Colonic mucosa (tissue), 4 donors: ENCODE measurements at regions not wholly inside any gene's neighbourhood (a gene's known extent, or its start where the extent isn't known, plus 50 kb on each side); places are given as distances from the start of the nearest gene placed in this dataset.

ENCODE experiments used
- DNase-seq: peaks from one replicate; pipeline ENCODE4 v3.0.0-alpha.2; 2020
- H3K27ac ChIP-seq: fragments of 200-600 bp; one replicate; pipeline ENCODE4 v1.8.0; 2021
- H3K27me3 ChIP-seq: fragments of 200-600 bp; one replicate; pipeline ENCODE4 v1.8.0; 2021
- H3K36me3 ChIP-seq: fragments of 200-600 bp; one replicate; pipeline ENCODE4 v1.8.0; 2021
- H3K4me1 ChIP-seq: fragments of 200-600 bp; one replicate; pipeline ENCODE4 v1.8.0; 2021; ENCODE audit warnings: mild to moderate bottlenecking
- H3K4me3 ChIP-seq: fragments of 200-600 bp; one replicate; pipeline ENCODE4 v1.8.0; 2021
- H3K9ac ChIP-seq, 2 donors: one replicate each; pipeline ENCODE4 v1.7.0; 2013; ENCODE audit warnings: control low read depth in 2 of 2, low read depth in 2 of 2, low read length in 2 of 2
- H3K9me3 ChIP-seq: fragments of 200-600 bp; one replicate; pipeline ENCODE4 v1.8.0; 2021
- CTCF ChIP-seq: fragments of 200-600 bp; IDR thresholded peaks from one replicate; pipeline ENCODE4 v1.8.0; 2022; ENCODE audit warnings: antibody characterized with exemption, mild to moderate bottlenecking
- intact Hi-C: fragments of 100-400 bp; cut with DNase I; formaldehyde crosslinking; loops from one replicate; pipeline ENCODE4 v1.14.1; 2022
- donor health status: healthy.
- donor health status: DM: no; HTN: no; CAD: no.
- donor health status: DM: no; HTN: no; CAD: no.

GRCh38 chr18:24678107-24678506 is 217.7 kb downstream of the HRH4 start:
- Histone ChIP-seq H3K36me3 (no peaks in the 10 kb centered on the region), H3K4me1 (no peaks in the 10 kb centered on the region), H3K9ac (no peak overlapping the region), H3K4me3 (no peak overlapping the region), H3K9me3 (no peaks in the 10 kb centered on the region), H3K27me3 (no peaks in the 10 kb centered on the region), H3K27ac (no peak overlapping the region)
- TF ChIP-seq CTCF, result no peak
- no peak for DNase-seq
- intact Hi-C loops, result no loop called here

- intact Hi-C loops, result no loop called here
- no peak overlapping the region for H3K27ac ChIP-seq
- no peak for DNase-seq
- no peaks in the 10 kb centered on the region for H3K27me3 ChIP-seq
- no peak overlapping the region for H3K9ac ChIP-seq
- no peaks in the 10 kb centered on the region for H3K4me1 ChIP-seq
- no peak for TF ChIP-seq CTCF
- H3K9me3 ChIP-seq, result no peaks in the 10 kb centered on the region
- no peak overlapping the region for H3K4me3 ChIP-seq
- no peaks in the 10 kb centered on the region for H3K36me3 ChIP-seq
These were observed 218.2 kb downstream of the HRH4 start for GRCh38 chr18:24678626-24679025.

GRCh38 chr18:24679062-24679461 is 218.6 kb downstream of the HRH4 start:
- no peak overlapping the region for H3K4me3 ChIP-seq
- H3K27ac ChIP-seq, result no peak overlapping the region
- no peaks in the 10 kb centered on the region for H3K36me3 ChIP-seq
- no peaks in the 10 kb centered on the region for H3K9me3 ChIP-seq
- no peak for DNase-seq
- H3K27me3 ChIP-seq, result no peaks in the 10 kb centered on the region
- H3K9ac ChIP-seq, result no peak overlapping the region
- intact Hi-C loops, result no loop called here
- TF ChIP-seq CTCF, result no peak
- H3K4me1 ChIP-seq, result no peaks in the 10 kb centered on the region

GRCh38 chr18:24683925-24684324 is 223.5 kb downstream of the HRH4 start:
- Histone ChIP-seq H3K27ac (no peak overlapping the region), H3K9me3 (no peaks in the 10 kb centered on the region), H3K36me3 (no peaks in the 10 kb centered on the region), H3K9ac (no peak overlapping the region), H3K4me3 (no peak overlapping the region), H3K4me1 (no peaks in the 10 kb centered on the region), H3K27me3 (no peaks in the 10 kb centered on the region)
- intact Hi-C loops, result no loop called here
- DNase-seq, result no peak
- no peak for TF ChIP-seq CTCF

GRCh38 chr18:24685254-24685959 is 225.0 kb downstream of the HRH4 start:
- intact Hi-C loops, result no loop called here
- DNase-seq, result no peak

More at GRCh38 chr18:24685254-24685959, 225.0 kb downstream of the HRH4 start:
- H3K4me3 ChIP-seq, result no peak overlapping the region
- H3K9me3 ChIP-seq, result no peaks in the 10 kb centered on the region
- no peak overlapping the region for H3K27ac ChIP-seq
- no peaks in the 10 kb centered on the region for H3K27me3 ChIP-seq
- no peaks in the 10 kb centered on the region for H3K36me3 ChIP-seq
- TF ChIP-seq CTCF, result no peak
- H3K9ac ChIP-seq, result no peak overlapping the region
- no peaks in the 10 kb centered on the region for H3K4me1 ChIP-seq
